Thoracic aorta (tissue), 2 donors: ENCODE measurements at regions not wholly inside any gene's neighbourhood (a gene's known extent, or its start where the extent isn't known, plus 50 kb on each side); places are given as distances from the start of the nearest gene placed in this dataset.

Experiments
- ATAC-seq: fragments of 150-250 bp; one replicate; pipeline ENCODE4 v1.8.0; 2017; ENCODE audit warnings: low read depth; ENCODE audit not compliant: insufficient number of reproducible peaks, low FRiP score
- DNase-seq: peaks from one replicate; pipeline ENCODE4 v3.0.0-alpha.2; 2020; ENCODE audit warnings: low spot score
- H3K27ac ChIP-seq, 2 donors: fragments of 200-600 bp; sonication (generic); 1 replicate in 1 of 2; 2 replicates in 1 of 2; pipeline ENCODE4 v1.5.1; 2016; ENCODE audit warnings: mild to moderate bottlenecking in 2 of 2, moderate library complexity in 2 of 2
- H3K27me3 ChIP-seq: fragments of 200-600 bp; sonication (generic); replicated peaks from 2 replicates; pipeline ENCODE4 v1.6.0; 2016; ENCODE audit warnings: mild to moderate bottlenecking; ENCODE audit not compliant: insufficient read depth
- H3K36me3 ChIP-seq: fragments of 200-600 bp; sonication (generic); one replicate; pipeline ENCODE4 v1.5.1; 2016
- H3K4me1 ChIP-seq, 2 donors: fragments of 200-600 bp; sonication (generic); 1 replicate in 1 of 2; 2 replicates in 1 of 2; pipeline versions ENCODE4 v1.5.1 to v1.6.0; 2016; ENCODE audit warnings: low read depth in 2 of 2, mild to moderate bottlenecking in 1 of 2; ENCODE audit not compliant: control insufficient read depth in 1 of 2
- H3K4me3 ChIP-seq: fragments of 200-600 bp; sonication (generic); 2 replicates; pipeline ENCODE4 v1.5.1; 2016; ENCODE audit warnings: mild to moderate bottlenecking
- H3K9me3 ChIP-seq: fragments of 200-600 bp; sonication (generic); 2 replicates; pipeline ENCODE4 v1.5.1; 2016
- TF ChIP-seq, protein P1 (sequence below): fragments of 200-600 bp; sonication (generic); IDR thresholded peaks from one replicate; pipeline ENCODE4 v1.5.1; 2019; ENCODE audit warnings: antibody characterized with exemption

DNA sequence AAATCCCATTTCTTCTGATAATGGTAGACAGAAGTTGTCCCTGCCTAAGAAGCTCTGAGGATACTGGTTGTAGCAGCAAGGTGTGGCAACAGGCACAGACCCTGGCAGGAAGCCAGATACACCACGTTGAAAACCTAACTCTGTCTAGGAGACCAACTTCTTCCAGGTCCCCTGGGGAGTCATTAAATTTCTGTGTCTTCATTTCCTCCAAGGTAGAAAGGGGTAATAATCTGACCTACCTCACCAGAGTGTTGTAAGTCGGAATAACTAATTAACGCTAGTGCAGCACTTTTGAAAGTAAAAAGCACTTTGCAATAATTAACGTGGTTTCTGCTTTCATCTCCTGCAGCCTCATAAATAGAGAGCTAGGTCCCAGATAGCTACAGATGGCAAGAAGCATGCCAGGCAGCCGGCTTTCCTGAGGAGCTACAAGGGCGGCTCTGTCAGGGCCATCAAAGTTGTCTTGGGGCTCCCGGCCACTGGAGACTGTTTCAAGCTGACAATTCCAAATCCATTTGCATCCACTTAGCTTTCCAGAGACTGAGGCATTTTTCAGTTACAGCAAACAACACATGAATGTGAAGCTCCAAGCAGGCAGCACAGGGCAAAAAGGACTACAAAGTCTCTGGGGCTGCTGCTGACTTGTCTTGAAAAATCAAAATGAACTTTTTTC is 176.2 kb downstream of the FOXO1 start:
- ATAC-seq (no peak), DNase-seq (no peak)

DNA sequence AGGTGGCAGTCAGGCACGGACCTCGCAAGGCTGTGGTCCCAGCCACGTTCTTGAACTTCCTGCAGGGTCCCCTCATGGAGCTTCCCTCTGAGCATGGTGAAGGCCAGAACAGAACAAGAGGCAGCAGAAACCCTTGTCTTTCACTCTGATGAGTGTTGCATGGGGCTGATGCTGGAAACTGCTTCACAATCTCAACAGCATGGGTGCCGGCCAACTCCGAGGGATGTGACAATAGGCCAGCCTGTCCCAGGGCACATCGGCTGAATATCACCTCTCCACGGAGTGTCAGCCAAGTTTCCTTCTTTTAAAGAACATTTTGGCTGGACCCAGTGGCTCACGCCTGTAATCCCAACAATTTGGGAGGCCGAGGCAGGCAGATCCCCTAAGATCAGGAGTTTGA is 173.9 kb downstream of the FOXO1 start:
- H3K9me3 ChIP-seq, result no peaks in the 10 kb centered on the region
- no peaks in the 10 kb centered on the region for H3K27me3 ChIP-seq
- no peaks in the 10 kb centered on the region for H3K36me3 ChIP-seq
- TF ChIP-seq, protein P1, sequence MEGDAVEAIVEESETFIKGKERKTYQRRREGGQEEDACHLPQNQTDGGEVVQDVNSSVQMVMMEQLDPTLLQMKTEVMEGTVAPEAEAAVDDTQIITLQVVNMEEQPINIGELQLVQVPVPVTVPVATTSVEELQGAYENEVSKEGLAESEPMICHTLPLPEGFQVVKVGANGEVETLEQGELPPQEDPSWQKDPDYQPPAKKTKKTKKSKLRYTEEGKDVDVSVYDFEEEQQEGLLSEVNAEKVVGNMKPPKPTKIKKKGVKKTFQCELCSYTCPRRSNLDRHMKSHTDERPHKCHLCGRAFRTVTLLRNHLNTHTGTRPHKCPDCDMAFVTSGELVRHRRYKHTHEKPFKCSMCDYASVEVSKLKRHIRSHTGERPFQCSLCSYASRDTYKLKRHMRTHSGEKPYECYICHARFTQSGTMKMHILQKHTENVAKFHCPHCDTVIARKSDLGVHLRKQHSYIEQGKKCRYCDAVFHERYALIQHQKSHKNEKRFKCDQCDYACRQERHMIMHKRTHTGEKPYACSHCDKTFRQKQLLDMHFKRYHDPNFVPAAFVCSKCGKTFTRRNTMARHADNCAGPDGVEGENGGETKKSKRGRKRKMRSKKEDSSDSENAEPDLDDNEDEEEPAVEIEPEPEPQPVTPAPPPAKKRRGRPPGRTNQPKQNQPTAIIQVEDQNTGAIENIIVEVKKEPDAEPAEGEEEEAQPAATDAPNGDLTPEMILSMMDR, result no peak
- no peak overlapping the region for H3K27ac ChIP-seq
- DNase-seq, result no peak
- H3K4me3 ChIP-seq, result no peak overlapping the region
- no peak for ATAC-seq
- H3K4me1 ChIP-seq, result peaks cover 0 to 6% of the 10 kb centered on the region in 2 donors

More for the DNA sequence above, 176.2 kb downstream of the FOXO1 start:
- no peaks in the 10 kb centered on the region for H3K4me1 ChIP-seq
- TF ChIP-seq, protein P1, result no peak
- no peak overlapping the region for H3K4me3 ChIP-seq
- H3K27me3 ChIP-seq, result no peaks in the 10 kb centered on the region
- no peak overlapping the region for H3K27ac ChIP-seq
- no peaks in the 10 kb centered on the region for H3K9me3 ChIP-seq
- H3K36me3 ChIP-seq, result no peaks in the 10 kb centered on the region

DNA sequence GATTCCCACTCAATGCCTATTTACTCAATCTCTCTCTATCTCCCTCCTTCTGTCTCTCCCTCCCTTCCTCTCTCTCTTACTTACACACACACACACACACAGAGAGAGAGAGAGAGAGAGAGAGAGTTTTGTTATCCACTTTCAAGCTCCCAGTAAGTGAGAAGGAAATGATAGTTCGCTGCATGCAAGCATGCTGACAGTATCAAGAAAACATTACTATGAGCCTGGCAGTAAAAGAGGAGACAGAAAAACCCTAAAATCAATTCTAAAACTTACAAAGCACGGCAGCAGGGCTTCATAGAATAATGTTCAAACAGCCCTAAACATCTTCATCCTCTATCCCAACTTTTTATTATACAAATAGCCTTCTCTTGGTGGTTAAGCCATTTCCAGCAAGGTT is 171.9 kb downstream of the FOXO1 start:
- no peak overlapping the region for H3K27ac ChIP-seq
- H3K9me3 ChIP-seq, result no peaks in the 10 kb centered on the region
- TF ChIP-seq, protein P1, result no peak
- no peaks in the 10 kb centered on the region for H3K27me3 ChIP-seq
- no peak overlapping the region for H3K4me3 ChIP-seq
- ATAC-seq (no peak), DNase-seq (no peak)
- H3K4me1 ChIP-seq, result peaks cover 0 to 6% of the 10 kb centered on the region in 2 donors
- H3K36me3 ChIP-seq, result no peaks in the 10 kb centered on the region

DNA sequence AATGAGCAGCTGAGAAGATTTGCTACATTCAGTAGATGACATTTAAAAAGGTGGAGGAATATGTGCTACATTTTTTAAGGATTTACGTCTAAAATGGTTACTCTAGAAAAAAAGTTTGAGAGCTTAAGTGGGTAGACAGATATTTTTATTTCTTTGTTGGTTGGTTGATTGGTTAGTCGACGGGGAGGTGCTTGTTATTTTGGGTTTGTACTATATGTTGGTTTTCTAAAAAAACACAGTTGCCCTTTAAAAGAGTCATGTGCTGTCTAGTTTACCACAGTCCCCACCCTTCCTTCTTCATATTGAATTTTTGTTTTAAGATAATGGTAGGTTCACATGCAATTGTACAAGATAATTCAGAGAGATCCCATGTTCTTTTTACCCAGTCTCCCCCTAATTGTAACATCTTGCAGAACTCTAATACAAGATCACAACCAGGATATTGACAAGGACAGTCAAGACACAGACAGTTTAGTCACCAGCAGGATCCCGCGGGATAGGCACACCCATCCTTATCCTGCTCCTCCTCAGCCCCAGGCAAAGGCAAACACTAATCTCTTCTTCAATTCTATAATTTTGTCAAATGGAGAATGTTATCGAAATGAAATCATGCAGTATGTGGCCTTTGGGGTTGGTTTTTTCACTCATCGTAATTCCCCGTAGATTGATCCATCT is 171.4 kb downstream of the FOXO1 start:
- Histone ChIP-seq H3K36me3 (no peaks in the 10 kb centered on the region), H3K4me1 (peaks cover 0 to 6% of the 10 kb centered on the region in 2 donors), H3K27me3 (no peaks in the 10 kb centered on the region), H3K4me3 (no peak overlapping the region), H3K27ac (no peak overlapping the region), H3K9me3 (no peaks in the 10 kb centered on the region)
- TF ChIP-seq, protein P1, result no peak
- DNase-seq (no peak), ATAC-seq (no peak)

DNA sequence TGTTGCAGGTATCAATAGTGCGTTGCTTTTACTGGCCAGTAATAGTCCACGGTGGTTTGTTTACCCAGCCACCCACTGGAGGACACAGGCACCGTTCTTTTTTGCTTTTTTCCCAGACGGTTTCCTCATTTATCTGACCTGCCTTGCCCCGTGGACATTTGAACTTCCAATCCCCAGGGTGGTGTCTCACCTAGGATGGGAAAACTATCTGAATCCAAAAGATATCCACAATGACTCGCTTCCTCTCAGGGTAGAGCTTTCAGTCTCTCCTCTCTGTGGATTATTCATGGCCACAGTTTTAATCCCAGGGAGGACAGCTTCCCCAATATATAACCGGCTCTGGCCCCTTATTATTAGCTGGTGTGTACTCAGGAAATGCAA is 170.8 kb downstream of the FOXO1 start:
- peaks cover 0 to 6% of the 10 kb centered on the region in 2 donors for H3K4me1 ChIP-seq
- no peaks in the 10 kb centered on the region for H3K9me3 ChIP-seq
- H3K36me3 ChIP-seq, result no peaks in the 10 kb centered on the region
- H3K27ac ChIP-seq, result no peak overlapping the region
- H3K4me3 ChIP-seq, result no peak overlapping the region
- H3K27me3 ChIP-seq, result no peaks in the 10 kb centered on the region
- no peak for ATAC-seq
- no peak for DNase-seq
- TF ChIP-seq, protein P1, result no peak
